CD4-positive, alpha-beta T cell (primary cell): ENCODE measurements at regions not wholly inside any gene's neighbourhood (a gene's known extent, or its start where the extent isn't known, plus 50 kb on each side); places are given as distances from the start of the nearest gene placed in this dataset.

Source experiments
- ATAC-seq: fragments of 200-7000 bp; cut with Tn5 transposase; one replicate; pipeline ENCODE4 v1.10.0; 2022; ENCODE audit warnings: mild to moderate bottlenecking; ENCODE audit not compliant: poor library complexity
- CTCF ChIA-PET: fragments of 350-600 bp; sonication (Branson Sonifier 250); formaldehyde crosslinking; loops from one replicate; lab custom pipeline; 2021; ENCODE audit warnings: antibody characterized with exemption, inconsistent platforms; lab: Charles Lee
- POLR2A ChIA-PET: fragments of 350-600 bp; sonication (Branson Sonifier 250); formaldehyde crosslinking; loops from one replicate; lab custom pipeline; 2021; ENCODE audit warnings: antibody characterized with exemption, inconsistent platforms; lab: Charles Lee
- DNase-seq, 14 experiments: peaks; one replicate each; pipeline ENCODE4 v3.0.0-alpha.2; 2013 to 2020; ENCODE audit warnings: mixed read lengths in 2 of 14
- H3K27ac ChIP-seq, 2 donors: one replicate each; pipeline versions ENCODE4 v1.5.1 to v1.7.0; 2013; ENCODE audit warnings: low read length in 2 of 2, low read depth in 1 of 2, mild to moderate bottlenecking in 1 of 2
- H3K27me3 ChIP-seq, 2 experiments: 1 replicate in 1 of 2; 2 replicates in 1 of 2; pipeline versions ENCODE4 v1.6.1 to v1.7.0; 2013; ENCODE audit warnings: low read length in 2 of 2, control low read depth in 1 of 2, mild to moderate bottlenecking in 1 of 2, moderate library complexity in 1 of 2; ENCODE audit not compliant: insufficient read depth in 2 of 2, control insufficient read depth in 1 of 2
- H3K36me3 ChIP-seq: one replicate; pipeline ENCODE4 v1.6.1; 2013; ENCODE audit warnings: low read length, control low read depth; ENCODE audit not compliant: insufficient read depth
- H3K4me1 ChIP-seq: one replicate; pipeline ENCODE4 v1.6.1; 2013; ENCODE audit warnings: low read length, control low read depth; ENCODE audit not compliant: insufficient read depth
- H3K4me3 ChIP-seq: one replicate; pipeline ENCODE4 v1.5.1; 2013; ENCODE audit warnings: mild to moderate bottlenecking, low read length, moderate library complexity
- H3K9me3 ChIP-seq, 2 experiments: 1 replicate in 1 of 2; 2 replicates in 1 of 2; pipeline versions ENCODE4 v1.6.1 to v1.7.0; 2013; ENCODE audit warnings: low read length in 2 of 2, mild to moderate bottlenecking in 2 of 2, control low read depth in 1 of 2, moderate library complexity in 1 of 2; ENCODE audit not compliant: control insufficient read depth in 1 of 2, insufficient read depth in 1 of 2
- H3K27ac Mint-ChIP-seq: one replicate; pipeline ENCODE4 v1.8.0; 2020; ENCODE audit warnings: mixed read lengths
- H3K27me3 Mint-ChIP-seq: one replicate; pipeline ENCODE4 v1.8.0; 2021; ENCODE audit warnings: mixed read lengths
- H3K36me3 Mint-ChIP-seq: one replicate; pipeline ENCODE4 v1.8.0; 2021; ENCODE audit warnings: low read depth, mixed read lengths
- H3K4me1 Mint-ChIP-seq: one replicate; pipeline ENCODE4 v1.8.0; 2021; ENCODE audit warnings: low read depth, mixed read lengths
- H3K4me3 Mint-ChIP-seq: one replicate; pipeline ENCODE4 v1.8.0; 2020; ENCODE audit warnings: mild to moderate bottlenecking, mixed read lengths
- H3K9me3 Mint-ChIP-seq: one replicate; pipeline ENCODE4 v1.8.0; 2020; ENCODE audit warnings: mixed read lengths
- CTCF ChIP-seq: fragments of 200-600 bp; IDR thresholded peaks from one replicate; pipeline ENCODE4 v1.8.0; 2022; ENCODE audit warnings: antibody characterized with exemption, mild to moderate bottlenecking
- intact Hi-C, 2 experiments: fragments of 100-400 bp; cut with DNase I in 1 of 2; cut with micrococcal nuclease in 1 of 2; formaldehyde crosslinking; loops; one replicate each; pipeline versions ENCODE4 v1.15.1 to v1.9.0; 2023 to 2025; cut with DNase I, micrococcal nuclease

GRCh38 chr3:193014902-193015301, 97.2 kb upstream of the MB21D2 start:
- H3K4me3 ChIP-seq = no peak overlapping the region
- peaks cover 3% of the 10 kb centered on the region in 2 experiments for H3K27me3 ChIP-seq
- Mint-ChIP-seq H3K4me1 (no peaks in the 10 kb centered on the region), H3K27me3 (peaks cover 19% of the 10 kb centered on the region), H3K9me3 (peaks cover 7% of the 10 kb centered on the region), H3K36me3 (no peaks in the 10 kb centered on the region), H3K4me3 (no peak overlapping the region), H3K27ac (no peak overlapping the region)
- H3K9me3 ChIP-seq = peaks cover 0 to 10% of the 10 kb centered on the region in 2 experiments
- intact Hi-C loops = no loop called here
- no peak overlapping the region for H3K27ac ChIP-seq
- no peak for TF ChIP-seq CTCF
- no peak for ATAC-seq
- no peaks in the 10 kb centered on the region for H3K4me1 ChIP-seq
- POLR2A ChIA-PET = interaction anchor here (0.7 kb wide), 1 partner anchor 256 kb away, joined by 3 read pairs; no protein-coding TSS in a partner anchor
- H3K36me3 ChIP-seq = no peaks in the 10 kb centered on the region
- CTCF ChIA-PET = interaction anchor here (1.0 to 1.6 kb wide), 2 partner anchors 9 to 26 kb away, joined by 3 to 4 read pairs; no protein-coding TSS in a partner anchor
- no peak for DNase-seq

- intact Hi-C loops = no loop called here
- ATAC-seq (no peak), DNase-seq (no peak)
- CTCF ChIA-PET = interaction anchor here (1.6 kb wide), 1 partner anchor 8 kb away, joined by 4 read pairs; no protein-coding TSS in a partner anchor
- no peaks in the 10 kb centered on the region for H3K36me3 Mint-ChIP-seq
- peaks cover 3% of the 10 kb centered on the region in 2 experiments for H3K27me3 ChIP-seq
- no peaks in the 10 kb centered on the region for H3K4me1 Mint-ChIP-seq
- H3K9me3 Mint-ChIP-seq = peaks cover 7% of the 10 kb centered on the region
- H3K36me3 ChIP-seq = no peaks in the 10 kb centered on the region
- no peak overlapping the region for H3K4me3 ChIP-seq
- no peaks in the 10 kb centered on the region for H3K4me1 ChIP-seq
- no peak overlapping the region for H3K4me3 Mint-ChIP-seq
- POLR2A ChIA-PET = no interaction called here
- H3K9me3 ChIP-seq = peaks cover 0 to 10% of the 10 kb centered on the region in 2 experiments
- no peak overlapping the region for H3K27ac ChIP-seq
- H3K27ac Mint-ChIP-seq = no peak overlapping the region
- no peak for TF ChIP-seq CTCF
- peaks cover 19% of the 10 kb centered on the region for H3K27me3 Mint-ChIP-seq
Measured at GRCh38 chr3:193016437-193016901, 98.8 kb upstream of the MB21D2 start.

- Mint-ChIP-seq H3K9me3 (no peaks in the 10 kb centered on the region), H3K36me3 (no peaks in the 10 kb centered on the region), H3K4me3 (no peak overlapping the region), H3K4me1 (no peaks in the 10 kb centered on the region), H3K27me3 (peaks cover 14% of the 10 kb centered on the region), H3K27ac (no peak overlapping the region)
- intact Hi-C loops = no loop called here
- no peaks in the 10 kb centered on the region for H3K9me3 ChIP-seq
- H3K36me3 ChIP-seq = no peaks in the 10 kb centered on the region
- TF ChIP-seq CTCF = no peak
- ChIA-PET CTCF (no interaction called here), POLR2A (no interaction called here)
- H3K27ac ChIP-seq = no peak overlapping the region
- no peak for ATAC-seq
- H3K4me3 ChIP-seq = no peak overlapping the region
- no peaks in the 10 kb centered on the region for H3K4me1 ChIP-seq
- no peak for DNase-seq
- H3K27me3 ChIP-seq = peaks cover 0 to under 1% of the 10 kb centered on the region in 2 experiments
Measured at GRCh38 chr3:193021506-193022010, 103.9 kb upstream of the MB21D2 start.
